HEK293T (cell line): ENCODE measurements at regions not wholly inside any gene's neighbourhood (a gene's known extent, or its start where the extent isn't known, plus 50 kb on each side); places are given as distances from the start of the nearest gene placed in this dataset.

Experiments used
- ARNT ChIP-seq: fragments of 450-650 bp; IDR thresholded peaks from 2 replicates; pipeline ENCODE4 v1.6.1; 2017; ENCODE audit warnings: mild to moderate bottlenecking
- BHLHE40 ChIP-seq: fragments of 450-650 bp; IDR thresholded peaks from 2 replicates; pipeline ENCODE4 v1.6.1; 2016; ENCODE audit warnings: mild to moderate bottlenecking, moderate library complexity, borderline replicate concordance
- ELF4 ChIP-seq: fragments of 450-650 bp; IDR thresholded peaks from 2 replicates; pipeline ENCODE4 v1.6.1; 2017; ENCODE audit warnings: antibody characterized with exemption
- FOXA1 ChIP-seq: fragments of 450-650 bp; IDR thresholded peaks from 2 replicates; pipeline ENCODE4 v1.6.1; 2016; ENCODE audit warnings: mild to moderate bottlenecking
- FOXK2 ChIP-seq: fragments of 450-650 bp; IDR thresholded peaks from 2 replicates; pipeline ENCODE4 v1.6.1; 2016; ENCODE audit warnings: mild to moderate bottlenecking
- NFRKB ChIP-seq: fragments of 450-650 bp; IDR thresholded peaks from 2 replicates; pipeline ENCODE4 v1.6.1; 2016; ENCODE audit warnings: mild to moderate bottlenecking, moderate library complexity
- PKNOX1 ChIP-seq: fragments of 450-650 bp; IDR thresholded peaks from 2 replicates; pipeline ENCODE4 v1.6.1; 2016
- SP1 ChIP-seq: fragments of 450-650 bp; IDR thresholded peaks from 2 replicates; pipeline ENCODE4 v1.6.1; 2017
- TARDBP ChIP-seq: fragments of 450-650 bp; IDR thresholded peaks from 2 replicates; pipeline ENCODE4 v1.6.1; 2016

DNA sequence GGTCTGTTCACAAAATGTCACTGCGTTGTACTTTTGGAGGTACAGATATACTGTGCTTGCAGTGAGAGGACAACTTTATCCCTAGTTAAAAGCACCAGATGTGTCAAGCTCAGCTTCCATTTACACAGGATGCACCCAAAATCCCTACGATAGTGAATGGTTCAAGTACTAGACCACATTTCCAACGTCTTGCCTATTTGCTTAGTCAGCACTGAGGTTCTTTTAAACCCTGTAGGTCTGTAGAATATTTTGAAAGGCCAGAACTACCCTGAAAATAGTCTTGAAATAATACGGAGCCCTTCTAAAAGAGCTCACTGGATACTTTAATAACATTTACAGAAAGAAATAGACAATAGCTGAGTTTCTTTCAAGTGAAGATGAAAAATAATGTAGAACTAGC lies 466.1 kb downstream of the FUT8 start:
- TF ChIP-seq ELF4 (no peak), BHLHE40 (no peak), TARDBP (no peak), FOXK2 (no peak), SP1 (no peak), FOXA1 (no peak), PKNOX1 (no peak), ARNT (no peak), NFRKB (no peak)
